H1 (cell line): ENCODE measurements at regions not wholly inside any gene's neighbourhood (a gene's known extent, or its start where the extent isn't known, plus 50 kb on each side); places are given as distances from the start of the nearest gene placed in this dataset.

Experiments used
- CHD1 ChIP-seq: IDR thresholded peaks from 2 replicates; pipeline ENCODE4 v1.6.1; 2012; ENCODE audit warnings: low read depth, low read length, improper control_type of control experiment
- CHD2 ChIP-seq: IDR thresholded peaks from 2 replicates; pipeline ENCODE4 v1.6.1; 2012; ENCODE audit warnings: low read length, improper control_type of control experiment
- CHD7 ChIP-seq: fragments of 300-600 bp; sonication (generic); IDR thresholded peaks from 2 replicates; pipeline ENCODE4 v1.7.1; 2012; ENCODE audit warnings: low read length, moderate library complexity, mild to moderate bottlenecking, inconsistent platforms; ENCODE audit not compliant: insufficient replicate concordance
- CREB1 ChIP-seq: IDR thresholded peaks from 2 replicates; pipeline ENCODE4 v1.6.1; 2012; ENCODE audit warnings: inconsistent platforms
- MAFK ChIP-seq: IDR thresholded peaks from 2 replicates; pipeline ENCODE4 v1.6.1; 2012; ENCODE audit warnings: low read depth, mild to moderate bottlenecking, improper control_type of control experiment, low read length
- SP2 ChIP-seq: IDR thresholded peaks from 2 replicates; pipeline ENCODE4 v1.6.1; 2012; ENCODE audit warnings: mild to moderate bottlenecking, low read length, inconsistent platforms
- TAF1 ChIP-seq: IDR thresholded peaks from 2 replicates; pipeline ENCODE4 v1.6.1; 2011; ENCODE audit warnings: mild to moderate bottlenecking, low read depth, low read length
- ZNF274 ChIP-seq: IDR thresholded peaks from 2 replicates; pipeline ENCODE4 v1.7.0; 2012; ENCODE audit warnings: low read length, borderline replicate concordance; ENCODE audit errors: extremely low read depth
- TF ChIP-seq, protein P1 (sequence below): IDR thresholded peaks from 2 replicates; pipeline ENCODE4 v1.6.1; 2012; ENCODE audit warnings: inconsistent platforms

DNA sequence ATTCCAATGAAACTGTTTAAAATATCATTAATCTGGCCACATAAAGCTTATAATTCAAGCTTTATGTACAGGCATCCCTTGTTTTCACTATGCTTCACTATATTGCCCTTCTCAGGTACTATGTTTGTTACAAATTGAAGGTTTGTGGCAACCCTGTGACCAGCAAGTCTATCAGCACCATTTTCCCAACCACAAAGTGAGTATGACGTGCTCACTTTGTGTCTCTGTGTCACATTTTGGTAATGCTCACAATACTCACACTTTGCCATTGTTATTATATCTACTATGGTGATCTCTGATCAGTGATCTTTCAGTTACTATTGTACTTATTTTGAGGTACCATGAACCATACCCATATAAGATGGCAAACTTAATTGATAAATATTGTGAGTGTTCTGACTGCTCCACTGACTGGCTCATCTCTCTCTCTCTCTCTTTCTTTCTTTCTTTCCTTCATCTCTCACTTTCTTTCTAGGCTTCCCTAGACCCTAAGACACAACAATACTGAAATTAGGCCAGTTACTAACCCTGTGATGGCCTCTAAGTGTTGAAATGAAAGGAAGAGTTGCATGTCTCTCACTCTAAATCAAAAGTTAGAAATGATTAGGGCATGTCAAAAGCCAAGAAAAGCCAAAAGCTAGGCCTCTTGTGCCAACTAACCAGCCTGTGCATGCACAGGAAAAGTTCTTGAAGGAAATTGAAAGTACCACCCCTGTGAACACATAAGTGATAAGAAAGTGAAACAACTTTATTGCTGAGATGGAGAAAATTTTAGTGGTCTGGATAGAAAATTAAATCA lies 227.9 kb downstream of the BCAS1 start (continued):
- no peak for TF ChIP-seq CHD7
- no peak for TF ChIP-seq TAF1
- no peak for TF ChIP-seq CREB1
- TF ChIP-seq SP2, result no peak
- TF ChIP-seq, protein P1, sequence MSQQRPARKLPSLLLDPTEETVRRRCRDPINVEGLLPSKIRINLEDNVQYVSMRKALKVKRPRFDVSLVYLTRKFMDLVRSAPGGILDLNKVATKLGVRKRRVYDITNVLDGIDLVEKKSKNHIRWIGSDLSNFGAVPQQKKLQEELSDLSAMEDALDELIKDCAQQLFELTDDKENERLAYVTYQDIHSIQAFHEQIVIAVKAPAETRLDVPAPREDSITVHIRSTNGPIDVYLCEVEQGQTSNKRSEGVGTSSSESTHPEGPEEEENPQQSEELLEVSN, result no peak
- no peak for TF ChIP-seq MAFK
- no peak for TF ChIP-seq CHD1
- TF ChIP-seq ZNF274, result no peak
- TF ChIP-seq CHD2, result no peak
